BLaER1 treated with 17β-estradiol and CSF1 and Interleukin-3, amounts not matched to agents 10 nM and 100 nM (cell line): ENCODE measurements at regions not wholly inside any gene's neighbourhood (a gene's known extent, or its start where the extent isn't known, plus 50 kb on each side); places are given as distances from the start of the nearest gene placed in this dataset.
"Not testable (repeated sequence)": the region's sequence is repeated elsewhere in the genome, so short reads cannot be mapped to it uniquely, and the experiment has no call there.

Experiments
- H3K27ac ChIP-seq, 11 experiments: shearing (Covaris generic); formaldehyde crosslinking; 2 replicates each; pipeline ENCODE4 v1.8.1; 2022
- H3K27me3 ChIP-seq, 11 experiments: shearing (Covaris generic); formaldehyde crosslinking; 2 replicates each; pipeline ENCODE4 v1.8.1; 2022
- H3K36me3 ChIP-seq, 11 experiments: shearing (Covaris generic); formaldehyde crosslinking; 2 replicates each; pipeline ENCODE4 v1.8.1; 2022
- H3K4me1 ChIP-seq, 10 experiments: shearing (Covaris generic); formaldehyde crosslinking; 2 replicates each; pipeline ENCODE4 v1.8.1; 2022
- H3K4me2 ChIP-seq, 11 experiments: shearing (Covaris generic); formaldehyde crosslinking; 2 replicates each; pipeline ENCODE4 v1.8.1; 2022
- H3K4me3 ChIP-seq, 10 experiments: shearing (Covaris generic); formaldehyde crosslinking; 2 replicates each; pipeline ENCODE4 v1.8.1; 2022
- H3K9ac ChIP-seq, 11 experiments: shearing (Covaris generic); formaldehyde crosslinking; 2 replicates each; pipeline ENCODE4 v1.8.1; 2022
- H3K9me3 ChIP-seq, 11 experiments: shearing (Covaris generic); formaldehyde crosslinking; replicated peaks in 1 of 11; 2 replicates each; pipeline ENCODE4 v1.8.1; 2022
- H4K20me1 ChIP-seq, 11 experiments: shearing (Covaris generic); formaldehyde crosslinking; 2 replicates each; pipeline ENCODE4 v1.8.1; 2022
- Cebpa-rat ChIP-seq, 11 experiments: shearing (Covaris generic); IDR thresholded peaks; 2 replicates each; pipeline ENCODE4 v1.8.1; 2022

GRCh38 chr6:140281236-140281635, 906.8 kb upstream of the CITED2 start:
- no peak overlapping the region for H3K4me3 ChIP-seq
- no peaks in the 10 kb centered on the region for H4K20me1 ChIP-seq
- H3K36me3 ChIP-seq, result no peaks in the 10 kb centered on the region
- H3K4me2 ChIP-seq, result no peak overlapping the region
- no peaks in the 10 kb centered on the region for H3K9me3 ChIP-seq
- no peak for TF ChIP-seq Cebpa-rat (IDR thresholded peaks at IDR 0.05)
- no peaks in the 10 kb centered on the region for H3K27me3 ChIP-seq
- H3K9ac ChIP-seq, result no peak overlapping the region
- H3K27ac ChIP-seq, result no peak overlapping the region
- H3K4me1 ChIP-seq, result no peaks in the 10 kb centered on the region

- Histone ChIP-seq H3K9me3 (no peaks in the 10 kb centered on the region), H3K27me3 (no peaks in the 10 kb centered on the region), H3K4me1 (peaks cover 0 to 4% (median 0%) of the 10 kb centered on the region in 10 experiments; a peak in 1 of 20 replicates), H4K20me1 (no peaks in the 10 kb centered on the region), H3K27ac (no peak overlapping the region), H3K9ac (no peak overlapping the region), H3K4me3 (no peak overlapping the region), H3K36me3 (no peaks in the 10 kb centered on the region), H3K4me2 (no peak overlapping the region)
- no peak for TF ChIP-seq Cebpa-rat (IDR thresholded peaks at IDR 0.05)
These were observed 902.3 kb upstream of the CITED2 start for GRCh38 chr6:140276719-140277118.

GRCh38 chr6:140276133-140276532, 901.7 kb upstream of the CITED2 start:
- peaks cover 0 to 6% (median 0%) of the 10 kb centered on the region in 10 experiments; a peak in 1 of 20 replicates for H3K4me1 ChIP-seq
- H3K36me3 ChIP-seq, result no peaks in the 10 kb centered on the region
- no peaks in the 10 kb centered on the region for H4K20me1 ChIP-seq
- TF ChIP-seq Cebpa-rat (IDR thresholded peaks at IDR 0.05), result no peak
- H3K27ac ChIP-seq, result no peak overlapping the region
- no peaks in the 10 kb centered on the region for H3K9me3 ChIP-seq
- H3K4me3 ChIP-seq, result no peak overlapping the region
- no peak overlapping the region for H3K9ac ChIP-seq
- H3K27me3 ChIP-seq, result no peaks in the 10 kb centered on the region
- no peak overlapping the region for H3K4me2 ChIP-seq

- Histone ChIP-seq H3K9ac (no peak overlapping the region), H3K4me2 (no peak overlapping the region), H3K27ac (no peak overlapping the region), H3K9me3 (no peaks in the 10 kb centered on the region), H4K20me1 (no peaks in the 10 kb centered on the region), H3K27me3 (no peaks in the 10 kb centered on the region), H3K4me3 (no peak overlapping the region), H3K4me1 (peaks cover 0 to 6% (median 0%) of the 10 kb centered on the region in 10 experiments; a peak in 1 of 20 replicates), H3K36me3 (no peaks in the 10 kb centered on the region)
- no peak for TF ChIP-seq Cebpa-rat (IDR thresholded peaks at IDR 0.05)
These were observed 901.3 kb upstream of the CITED2 start for GRCh38 chr6:140275725-140276124.

- Histone ChIP-seq H3K4me3 (no peak overlapping the region), H3K4me2 (no peak overlapping the region), H3K9me3 (no peaks in the 10 kb centered on the region), H3K27ac (no peak overlapping the region), H4K20me1 (no peaks in the 10 kb centered on the region), H3K27me3 (no peaks in the 10 kb centered on the region), H3K36me3 (no peaks in the 10 kb centered on the region), H3K4me1 (peaks cover 0 to 17% (median 0%) of the 10 kb centered on the region in 10 experiments; a peak in 5 of 20 replicates), H3K9ac (no peak overlapping the region)
- no peak for TF ChIP-seq Cebpa-rat (IDR thresholded peaks at IDR 0.05)
These were observed 900.1 kb upstream of the CITED2 start for GRCh38 chr6:140274548-140274947.

GRCh38 chr6:140271759-140272377, 897.4 kb upstream of the CITED2 start:
- Histone ChIP-seq H3K4me1 (peaks cover 0 to 25% (median 0%) of the 10 kb centered on the region in 10 experiments; a peak in 5 of 20 replicates), H3K4me3 (no peak overlapping the region), H3K4me2 (0 out of 22 replicates have a peak overlapping the region, but pooled peaks of 2 of the 11 experiments have one; percentile 17 to 19), H3K36me3 (no peaks in the 10 kb centered on the region), H3K27me3 (no peaks in the 10 kb centered on the region), H4K20me1 (no peaks in the 10 kb centered on the region), H3K27ac (no peak overlapping the region), H3K9me3 (peaks cover 0 to 3% (median 0%) of the 10 kb centered on the region in 11 experiments; a peak in 1 of 22 replicates), H3K9ac (no peak overlapping the region)
- no peak for TF ChIP-seq Cebpa-rat (IDR thresholded peaks at IDR 0.05)

GRCh38 chr6:140269591-140270165, 895.2 kb upstream of the CITED2 start:
- H3K4me2 ChIP-seq, result peak overlapping the region in 2 of 11 experiments; percentile 17 to 43; a peak in 4 of 22 replicates
- H3K27ac ChIP-seq, result peak overlapping the region in 3 of 11 experiments; percentile 13 to 41 (median 29); a peak in 4 of 22 replicates
- no peaks in the 10 kb centered on the region for H3K36me3 ChIP-seq
- no peak overlapping the region for H3K4me3 ChIP-seq
- H3K27me3 ChIP-seq, result no peaks in the 10 kb centered on the region
- H3K9ac ChIP-seq, result no peak overlapping the region
- H3K9me3 ChIP-seq, result peaks cover 0 to 3% (median 0%) of the 10 kb centered on the region in 11 experiments; a peak in 1 of 22 replicates
- peaks cover 0 to 25% (median 0%) of the 10 kb centered on the region in 10 experiments; a peak in 5 of 20 replicates for H3K4me1 ChIP-seq
- no peaks in the 10 kb centered on the region for H4K20me1 ChIP-seq
- no peak for TF ChIP-seq Cebpa-rat (IDR thresholded peaks at IDR 0.05)

GRCh38 chr6:140264431-140264830, 890.0 kb upstream of the CITED2 start:
- Histone ChIP-seq H3K27me3 (no peaks in the 10 kb centered on the region), H3K4me1 (peaks cover 0 to 6% (median 0%) of the 10 kb centered on the region in 10 experiments; a peak in 4 of 20 replicates), H3K27ac (no peak overlapping the region), H3K36me3 (no peaks in the 10 kb centered on the region), H3K9me3 (peaks cover 0 to 3% (median 0%) of the 10 kb centered on the region in 11 experiments; a peak in 5 of 22 replicates), H3K9ac (no peak overlapping the region), H4K20me1 (no peaks in the 10 kb centered on the region), H3K4me2 (no peak overlapping the region), H3K4me3 (no peak overlapping the region)
- TF ChIP-seq Cebpa-rat (IDR thresholded peaks at IDR 0.05), result no peak

GRCh38 chr6:140258302-140258701, 883.9 kb upstream of the CITED2 start:
- H3K27me3 ChIP-seq, H3K9ac ChIP-seq, H3K4me1 ChIP-seq, H3K27ac ChIP-seq, H3K36me3 ChIP-seq, H3K4me3 ChIP-seq, H4K20me1 ChIP-seq, H3K4me2 ChIP-seq, H3K9me3 ChIP-seq: not testable (repeated sequence)

- Histone ChIP-seq H3K27ac (no peak overlapping the region), H3K4me3 (no peak overlapping the region), H3K9ac (no peak overlapping the region), H3K4me2 (no peak overlapping the region), H3K9me3 (no peaks in the 10 kb centered on the region), H3K4me1 (no peaks in the 10 kb centered on the region), H4K20me1 (no peaks in the 10 kb centered on the region), H3K27me3 (no peaks in the 10 kb centered on the region), H3K36me3 (no peaks in the 10 kb centered on the region)
- no peak for TF ChIP-seq Cebpa-rat (IDR thresholded peaks at IDR 0.05)
These were observed 881.8 kb upstream of the CITED2 start for GRCh38 chr6:140256248-140256647.
